ENCODE measurements at regions not wholly inside any gene's neighbourhood (a gene's known extent, or its start where the extent isn't known, plus 50 kb on each side); places are given as distances from the start of the nearest gene placed in this dataset.
A peak's percentile ranks its signal among the peaks of the same experiment; 100 is the strongest.
"Not testable (repeated sequence)": the region's sequence is repeated elsewhere in the genome, so short reads cannot be mapped to it uniquely, and the experiment has no call there.

DNA sequence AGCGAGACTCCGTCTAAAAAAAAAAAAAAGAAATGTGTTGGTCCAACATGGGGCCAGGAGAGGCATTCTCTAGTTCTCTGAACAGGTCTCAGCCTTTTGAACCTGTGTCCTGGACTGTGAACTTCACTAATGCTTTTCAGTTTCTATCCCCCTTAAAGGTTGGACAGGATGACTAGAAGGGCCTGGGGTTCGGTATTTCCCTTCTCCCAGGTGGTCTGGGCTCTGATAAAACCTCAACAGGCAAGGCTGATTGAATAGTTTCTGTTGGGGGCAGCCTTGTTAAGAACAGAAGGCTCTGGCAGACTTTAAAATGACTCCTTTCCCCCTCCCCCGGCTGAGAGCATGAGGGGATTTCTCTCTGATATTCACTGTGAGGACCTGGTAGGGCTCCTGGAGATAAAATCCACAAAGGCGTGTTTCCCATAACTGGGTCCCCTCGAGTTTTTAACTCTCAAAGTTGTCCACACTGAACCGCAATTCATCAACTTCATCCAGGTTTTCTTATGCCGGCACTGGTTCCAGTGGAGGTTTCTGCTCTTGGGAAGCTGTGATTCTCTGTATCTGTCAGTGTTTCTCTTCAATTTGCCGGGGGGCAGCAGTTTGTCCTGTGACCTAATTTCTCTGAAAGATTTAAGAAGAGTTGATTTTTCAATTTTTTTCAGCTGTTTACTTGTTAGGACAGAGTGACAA, 91.3 kb downstream of the METRNL start:
- Mint-ChIP-seq H3K4me3 (no peak overlapping the region), H3K27me3 (peaks cover 13% of the 10 kb centered on the region), H3K36me3 (peaks cover 7% of the 10 kb centered on the region), H3K27ac (no peak overlapping the region), H3K9me3 (peaks cover 11% of the 10 kb centered on the region), H3K4me1 (peaks cover 15% of the 10 kb centered on the region)
- DNase-seq (ENCODE audit: low spot score in 2 of 2) (peak in 1 of 2 donors; percentile 8), ATAC-seq (ENCODE audit: low read depth) (no peak)

DNA sequence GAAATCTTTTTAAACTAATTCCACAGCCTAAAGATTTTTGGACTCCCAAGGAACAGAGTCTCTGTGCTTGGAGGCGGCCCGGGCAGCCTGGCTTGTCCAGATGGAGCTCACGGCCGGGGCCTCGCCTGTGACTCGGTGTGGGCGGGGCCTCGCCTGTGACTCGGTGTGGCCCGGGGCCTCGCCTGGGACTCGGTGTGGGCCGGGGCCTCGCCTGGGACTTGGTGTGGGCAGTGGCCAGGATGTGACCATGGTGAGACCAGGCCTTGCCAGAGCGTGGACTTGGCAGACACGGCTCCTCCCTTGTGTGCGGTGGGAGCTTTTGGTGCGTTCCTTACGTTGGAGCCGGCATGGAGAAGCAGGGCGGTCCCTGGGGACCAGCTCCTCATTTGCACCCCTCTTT, 92.3 kb downstream of the METRNL start:
- H3K4me3 Mint-ChIP-seq = no peak overlapping the region
- no peak overlapping the region for H3K27ac Mint-ChIP-seq
- peaks cover 15% of the 10 kb centered on the region for H3K27me3 Mint-ChIP-seq
- peaks cover 18% of the 10 kb centered on the region for H3K4me1 Mint-ChIP-seq
- peak in 1 of 2 donors; percentile 6 for DNase-seq (ENCODE audit: low spot score in 2 of 2)
- peaks cover 5% of the 10 kb centered on the region for H3K36me3 Mint-ChIP-seq
- H3K9me3 Mint-ChIP-seq = peaks cover 8% of the 10 kb centered on the region
- no peak for ATAC-seq (ENCODE audit: low read depth)

DNA sequence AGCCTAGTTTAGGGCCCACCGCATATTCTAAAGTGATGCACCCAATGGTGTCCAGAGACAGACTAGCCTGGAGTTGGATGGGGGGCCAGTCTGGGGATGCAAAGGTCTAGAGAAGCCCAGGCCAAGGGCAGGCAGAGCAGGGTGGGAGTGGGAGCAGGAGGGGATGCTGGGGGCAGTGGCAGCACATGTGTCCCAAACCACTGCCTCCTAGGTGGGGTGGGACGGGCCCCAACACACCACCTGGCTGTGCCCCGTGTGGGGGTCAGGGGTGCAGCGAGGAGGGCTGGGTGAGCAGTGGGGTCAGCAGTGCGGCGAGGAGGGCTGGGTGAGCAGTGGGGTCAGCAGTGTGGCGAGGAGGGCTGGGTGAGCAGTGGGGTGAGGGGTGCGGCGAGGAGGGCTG, 92.7 kb downstream of the METRNL start:
- Mint-ChIP-seq H3K27me3 (peaks cover 11% of the 10 kb centered on the region), H3K4me1 (peaks cover 18% of the 10 kb centered on the region)
- not testable (repeated sequence) for DNase-seq (ENCODE audit: low spot score in 2 of 2); ATAC-seq (ENCODE audit: low read depth); H3K36me3 Mint-ChIP-seq; H3K27ac Mint-ChIP-seq; H3K4me3 Mint-ChIP-seq; H3K9me3 Mint-ChIP-seq

DNA sequence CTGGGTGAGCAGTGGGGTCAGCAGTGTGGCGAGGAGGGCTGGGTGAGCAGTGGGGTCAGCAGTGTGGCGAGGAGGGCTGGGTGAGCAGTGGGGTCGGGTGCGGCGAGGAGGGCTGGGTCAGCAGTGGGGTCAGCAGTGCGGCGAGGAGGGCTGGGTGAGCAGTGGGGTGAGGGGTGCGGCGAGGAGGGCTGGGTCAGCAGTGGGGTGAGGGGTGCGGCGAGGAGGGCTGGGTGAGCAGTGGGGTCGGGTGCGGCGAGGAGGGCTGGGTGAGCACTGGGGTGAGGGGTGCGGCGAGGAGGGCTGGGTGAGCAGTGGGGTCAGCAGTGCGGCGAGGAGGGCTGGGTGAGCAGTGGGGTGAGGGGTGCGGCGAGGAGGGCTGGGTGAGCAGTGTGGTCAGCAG, 93.2 kb downstream of the METRNL start:
- H3K4me3 Mint-ChIP-seq; H3K27me3 Mint-ChIP-seq; DNase-seq (ENCODE audit: low spot score in 2 of 2); H3K36me3 Mint-ChIP-seq; H3K9me3 Mint-ChIP-seq; ATAC-seq (ENCODE audit: low read depth); H3K27ac Mint-ChIP-seq: not testable (repeated sequence)
- H3K4me1 Mint-ChIP-seq = peaks cover 18% of the 10 kb centered on the region

- not testable (repeated sequence) for H3K36me3 Mint-ChIP-seq; H3K9me3 Mint-ChIP-seq; ATAC-seq (ENCODE audit: low read depth); H3K4me3 Mint-ChIP-seq; H3K27ac Mint-ChIP-seq; DNase-seq (ENCODE audit: low spot score in 2 of 2); H3K27me3 Mint-ChIP-seq
- peaks cover 18% of the 10 kb centered on the region for H3K4me1 Mint-ChIP-seq
Measured at GRCh38 chr17:83173180-83173913, 93.9 kb downstream of the METRNL start.

DNA sequence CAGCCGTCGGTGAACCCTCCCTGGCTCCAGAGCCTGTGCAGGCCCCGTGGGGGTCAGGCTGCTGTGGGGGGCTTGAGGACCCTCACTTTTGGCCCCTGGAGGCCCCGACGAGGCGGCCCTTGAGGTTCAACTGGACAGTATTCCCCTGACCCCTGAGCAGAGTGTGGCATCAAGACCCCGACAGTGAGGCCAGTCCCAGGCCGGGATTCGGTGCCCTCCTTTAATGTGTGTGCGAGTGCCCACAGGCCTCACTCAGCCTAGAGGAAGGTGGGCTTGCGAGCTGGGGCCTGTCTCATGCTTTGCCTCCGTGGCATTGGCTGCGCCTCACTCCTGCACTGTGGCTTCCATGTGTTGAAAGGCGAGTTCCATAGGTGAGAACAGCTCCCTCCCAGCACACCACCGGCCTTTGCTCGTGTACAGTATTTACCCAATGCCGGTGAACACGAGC, 94.5 kb downstream of the METRNL start:
- DNase-seq (ENCODE audit: low spot score in 2 of 2) = no peak

GRCh38 chr17:83174362-83175118, 95.1 kb downstream of the METRNL start:
- Mint-ChIP-seq H3K9me3 (no peaks in the 10 kb centered on the region), H3K27ac (no peak overlapping the region), H3K27me3 (peaks cover 9% of the 10 kb centered on the region), H3K4me3 (no peak overlapping the region), H3K36me3 (no peaks in the 10 kb centered on the region), H3K4me1 (peaks cover 16% of the 10 kb centered on the region)
- DNase-seq (ENCODE audit: low spot score in 2 of 2) (no peak), ATAC-seq (ENCODE audit: low read depth) (peak; percentile 32)

More for the DNA sequence above, 94.5 kb downstream of the METRNL start:
- H3K4me3 Mint-ChIP-seq = no peak overlapping the region
- H3K27me3 Mint-ChIP-seq = peaks cover 10% of the 10 kb centered on the region
- H3K27ac Mint-ChIP-seq = no peak overlapping the region
- H3K36me3 Mint-ChIP-seq = no peaks in the 10 kb centered on the region
- no peak for ATAC-seq (ENCODE audit: low read depth)
- H3K9me3 Mint-ChIP-seq = peaks cover 1% of the 10 kb centered on the region
- H3K4me1 Mint-ChIP-seq = peaks cover 18% of the 10 kb centered on the region

- Mint-ChIP-seq H3K9me3 (no peaks in the 10 kb centered on the region), H3K36me3 (no peaks in the 10 kb centered on the region), H3K4me3 (peak overlapping the region; percentile 2), H3K4me1 (peaks cover 16% of the 10 kb centered on the region), H3K27me3 (peaks cover 8% of the 10 kb centered on the region), H3K27ac (no peak overlapping the region)
- peak; percentile 59 for ATAC-seq (ENCODE audit: low read depth)
- no peak for DNase-seq (ENCODE audit: low spot score in 2 of 2)
Measured at GRCh38 chr17:83175119-83175821, 95.9 kb downstream of the METRNL start.

DNA sequence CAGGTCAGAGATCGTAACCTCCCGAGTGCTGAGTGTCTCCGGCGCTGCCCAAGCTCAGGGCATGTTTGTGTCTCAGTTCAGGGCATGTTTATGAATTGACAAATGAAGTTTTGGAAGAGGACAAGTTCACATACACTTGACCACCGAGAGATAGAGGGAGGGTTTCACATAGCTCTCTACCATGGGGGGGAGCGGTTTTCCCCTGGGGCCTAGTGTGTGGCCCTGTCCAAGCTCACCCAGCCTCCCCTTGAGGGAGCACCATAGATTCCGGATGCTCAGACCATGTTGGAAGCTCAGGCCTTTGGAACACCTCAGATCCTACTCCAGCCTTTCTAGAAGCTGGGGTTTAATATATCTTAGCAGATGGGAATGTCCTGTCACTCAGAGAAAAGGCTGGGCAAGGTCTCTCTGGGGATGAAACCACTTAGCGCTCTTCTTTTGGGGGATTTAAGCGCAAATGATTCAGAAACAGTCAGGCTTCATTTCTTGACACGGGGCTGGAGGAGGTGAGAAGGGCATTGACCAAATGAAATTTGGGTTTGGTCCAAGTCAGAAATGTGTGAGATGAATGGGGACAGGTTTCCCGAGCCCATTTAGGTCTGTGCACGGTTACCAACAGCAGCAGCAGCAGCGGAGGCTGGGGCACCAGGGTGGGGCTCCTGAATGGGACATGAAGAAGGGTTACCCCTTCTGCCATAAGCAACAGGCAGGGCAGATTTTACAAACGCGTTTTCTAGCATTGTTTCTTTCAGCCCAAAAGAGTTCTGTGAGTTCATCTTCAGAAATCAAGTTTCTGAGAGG, 96.6 kb downstream of the METRNL start:
- no peaks in the 10 kb centered on the region for H3K9me3 Mint-ChIP-seq
- no peak for ATAC-seq (ENCODE audit: low read depth)
- H3K4me1 Mint-ChIP-seq = peaks cover 16% of the 10 kb centered on the region
- no peak for DNase-seq (ENCODE audit: low spot score in 2 of 2)
- H3K4me3 Mint-ChIP-seq = no peak overlapping the region
- no peak overlapping the region for H3K27ac Mint-ChIP-seq
- H3K36me3 Mint-ChIP-seq = no peaks in the 10 kb centered on the region
- peaks cover 8% of the 10 kb centered on the region for H3K27me3 Mint-ChIP-seq

DNA sequence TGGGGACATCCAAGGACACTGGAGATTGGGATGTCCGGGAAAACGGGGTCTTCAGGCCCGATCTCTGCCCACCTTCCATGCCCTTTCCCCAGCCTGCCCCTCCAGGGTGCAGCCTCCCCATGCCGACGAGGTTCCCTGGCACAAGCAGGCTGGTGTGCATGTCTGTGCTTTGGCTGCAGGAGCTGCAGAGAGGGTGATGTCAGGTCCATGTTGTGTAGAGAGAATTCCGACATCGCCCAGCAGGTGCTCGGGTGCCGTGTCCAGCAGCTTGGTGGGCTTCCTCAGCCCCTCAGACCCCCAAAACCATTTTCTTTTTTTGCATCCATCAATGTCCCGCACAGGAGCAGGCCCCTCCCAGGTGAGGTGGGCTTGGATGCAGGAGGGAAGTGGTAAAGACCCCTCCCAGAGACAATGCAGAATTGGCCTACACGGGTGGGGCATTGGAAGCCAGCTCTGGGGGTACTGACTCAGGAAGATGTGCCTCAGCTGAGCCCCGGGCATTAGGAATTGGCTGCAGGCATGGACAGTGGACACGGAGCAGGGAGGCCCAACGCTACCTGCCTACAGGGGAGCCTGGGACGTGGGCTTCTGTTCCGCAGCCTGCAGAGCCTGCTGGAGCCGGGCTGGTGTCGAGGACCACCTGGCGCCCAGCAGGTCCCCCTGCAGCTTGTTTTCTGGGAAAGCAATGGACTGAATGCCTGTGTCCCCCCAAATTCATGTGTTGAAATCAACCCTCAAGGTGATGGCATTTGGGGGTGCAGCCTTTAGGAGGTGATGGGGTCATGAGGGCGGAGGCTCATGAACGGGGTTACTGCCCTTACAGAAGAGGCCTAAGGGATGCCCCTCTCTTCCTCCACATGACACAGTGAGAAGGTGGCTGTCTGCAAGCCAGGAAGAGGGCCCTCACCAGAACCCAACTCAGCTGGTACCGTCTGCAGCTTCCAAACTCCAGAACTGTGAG, 97.5 kb downstream of the METRNL start:
- Mint-ChIP-seq H3K27me3 (peaks cover 8% of the 10 kb centered on the region), H3K36me3 (no peaks in the 10 kb centered on the region), H3K4me3 (no peak overlapping the region), H3K27ac (no peak overlapping the region), H3K4me1 (peaks cover 16% of the 10 kb centered on the region), H3K9me3 (no peaks in the 10 kb centered on the region)
- ATAC-seq (ENCODE audit: low read depth) (no peak), DNase-seq (ENCODE audit: low spot score in 2 of 2) (no peak)

DNA sequence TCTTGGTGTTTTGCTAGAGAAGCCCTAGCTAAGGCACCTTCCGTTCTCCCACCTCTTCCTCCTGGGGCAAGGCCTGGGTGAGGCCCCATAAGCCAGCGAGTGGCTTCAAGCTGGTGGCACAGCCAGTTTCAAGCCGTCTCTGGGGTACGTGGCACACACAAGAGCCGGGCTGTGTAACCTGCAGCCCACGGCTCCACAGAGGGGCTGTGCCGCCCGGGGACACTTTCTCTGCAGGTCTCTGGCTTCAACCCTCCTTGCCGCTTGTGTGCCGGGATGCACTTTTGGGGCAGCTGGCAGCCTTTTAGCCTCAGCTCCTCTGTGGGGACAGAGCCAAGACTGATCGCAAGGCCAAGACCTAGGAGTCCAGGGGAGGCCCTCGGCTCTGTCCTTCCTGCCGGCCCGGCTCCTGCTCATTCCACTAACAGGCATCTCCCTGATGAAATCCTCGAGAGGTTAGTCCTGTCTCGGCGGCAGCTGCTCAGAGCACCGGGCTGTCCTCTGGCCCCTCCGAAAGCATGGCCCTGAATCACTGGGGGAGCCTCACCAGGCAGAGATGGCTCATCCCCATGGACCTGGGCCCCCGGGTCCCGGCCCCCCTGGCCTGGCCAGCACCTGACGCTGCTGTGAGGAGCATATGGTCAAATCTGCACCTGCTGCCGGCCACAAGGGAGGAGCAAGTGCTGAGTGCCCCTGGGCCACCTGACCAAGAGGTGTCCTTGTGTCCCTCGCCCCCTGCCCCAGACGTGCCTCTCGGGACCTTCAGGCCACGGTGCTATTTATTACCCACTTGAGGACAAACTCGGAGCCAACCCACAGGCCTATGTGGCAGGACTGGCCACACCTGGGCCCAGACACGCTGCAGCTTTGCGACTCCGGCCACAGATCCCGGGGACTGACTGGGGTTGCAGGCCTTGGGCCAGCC, 98.5 kb downstream of the METRNL start:
- Mint-ChIP-seq H3K4me1 (peaks cover 18% of the 10 kb centered on the region), H3K27me3 (peaks cover 7% of the 10 kb centered on the region), H3K9me3 (no peaks in the 10 kb centered on the region), H3K27ac (no peak overlapping the region), H3K4me3 (no peak overlapping the region), H3K36me3 (no peaks in the 10 kb centered on the region)
- ATAC-seq (ENCODE audit: low read depth) = no peak
- no peak for DNase-seq (ENCODE audit: low spot score in 2 of 2)

All from memory B cell (primary cell).